NCI-H524 (cell line): ENCODE measurements at regions not wholly inside any gene's neighbourhood (a gene's known extent, or its start where the extent isn't known, plus 50 kb on each side); places are given as distances from the start of the nearest gene placed in this dataset.
A peak's percentile ranks its signal among the peaks of the same experiment; 100 is the strongest.

Experiments
- DNase-seq, 2 experiments: peaks; one replicate each; lab custom pipeline; 2025; lab: John Stamatoyannopoulos, UW

- DNase-seq, result no peak
Observed at GRCh38 chr19:30217461-30217860, 154.7 kb upstream of the ZNF536 start.

GRCh38 chr19:30219702-30220101 lies 152.5 kb upstream of the ZNF536 start:
- DNase-seq, result no peak

- DNase-seq, result no peak
Observed at GRCh38 chr19:30221176-30221575, 151.0 kb upstream of the ZNF536 start.

GRCh38 chr19:30222428-30222873 lies 149.7 kb upstream of the ZNF536 start:
- no peak for DNase-seq

GRCh38 chr19:30222992-30223865 lies 149.0 kb upstream of the ZNF536 start:
- no peak for DNase-seq

- DNase-seq, result no peak
Observed at GRCh38 chr19:30223866-30224688, 148.1 kb upstream of the ZNF536 start.

- DNase-seq, result no peak
Observed at GRCh38 chr19:30224689-30225606, 147.2 kb upstream of the ZNF536 start.

GRCh38 chr19:30225676-30226463 lies 146.3 kb upstream of the ZNF536 start:
- no peak for DNase-seq

GRCh38 chr19:30226464-30227011 lies 145.6 kb upstream of the ZNF536 start:
- DNase-seq, result no peak

- no peak for DNase-seq
Observed at GRCh38 chr19:30227012-30227621, 145.1 kb upstream of the ZNF536 start.

- peak; percentile 12 to 27 for DNase-seq
Observed at GRCh38 chr19:30227661-30228112, 144.5 kb upstream of the ZNF536 start.

- DNase-seq, result no peak
Observed at GRCh38 chr19:30228113-30228834, 143.9 kb upstream of the ZNF536 start.

- no peak for DNase-seq
Observed at GRCh38 chr19:30228835-30229524, 143.2 kb upstream of the ZNF536 start.

GRCh38 chr19:30229525-30230174 lies 142.5 kb upstream of the ZNF536 start:
- no peak for DNase-seq

- DNase-seq, result no peak
Observed at GRCh38 chr19:30231408-30232318, 140.5 kb upstream of the ZNF536 start.

- no peak for DNase-seq
Observed at GRCh38 chr19:30233375-30233774, 138.8 kb upstream of the ZNF536 start.

GRCh38 chr19:30235946-30236345 lies 136.2 kb upstream of the ZNF536 start:
- DNase-seq, result no peak
